Forelimb muscle (tissue), 1 donor: ENCODE measurements at regions not wholly inside any gene's neighbourhood (a gene's known extent, or its start where the extent isn't known, plus 50 kb on each side); places are given as distances from the start of the nearest gene placed in this dataset.
"Not testable (repeated sequence)": the region's sequence is repeated elsewhere in the genome, so short reads cannot be mapped to it uniquely, and the experiment has no call there.

Experiments used
- DNase-seq: peaks from one replicate; pipeline ENCODE4 v3.0.0-alpha.2; 2013; ENCODE audit warnings: low read depth

GRCh38 chr17:47066841-47067682 lies 88.0 kb upstream of the RPRML start:
- peak; percentile 65 for DNase-seq

- DNase-seq = no peak
These were observed 87.0 kb upstream of the RPRML start for GRCh38 chr17:47066095-47066494.

- DNase-seq = no peak
These were observed 85.6 kb upstream of the RPRML start for GRCh38 chr17:47064684-47065083.

- DNase-seq = no peak
These were observed 84.4 kb upstream of the RPRML start for GRCh38 chr17:47063475-47063874.

GRCh38 chr17:47062851-47063250 lies 83.8 kb upstream of the RPRML start:
- not testable (repeated sequence) for DNase-seq

- not testable (repeated sequence) for DNase-seq
These were observed 81.0 kb upstream of the RPRML start for GRCh38 chr17:47060005-47060404.

- no peak for DNase-seq
These were observed 78.8 kb upstream of the RPRML start for GRCh38 chr17:47057830-47058229.

- DNase-seq = not testable (repeated sequence)
These were observed 78.2 kb upstream of the RPRML start for GRCh38 chr17:47057279-47057678.

GRCh38 chr17:47056687-47057086 lies 77.6 kb upstream of the RPRML start:
- not testable (repeated sequence) for DNase-seq
